Neuronal stem cell (in vitro differentiated cells): ENCODE measurements at regions not wholly inside any gene's neighbourhood (a gene's known extent, or its start where the extent isn't known, plus 50 kb on each side); places are given as distances from the start of the nearest gene placed in this dataset.

ENCODE experiments used
- DNase-seq: peaks from one replicate; pipeline ENCODE4 v3.0.0-alpha.2; 2013; ENCODE audit warnings: low spot score
- H2AFZ ChIP-seq: one replicate; pipeline ENCODE4 v1.6.1; 2013; ENCODE audit warnings: mild to moderate bottlenecking, low read length, inconsistent platforms
- H2AK5ac ChIP-seq: 2 replicates; pipeline ENCODE4 v1.6.1; 2013; ENCODE audit warnings: low read depth, mild to moderate bottlenecking, inconsistent platforms, low read length, moderate library complexity, mixed read lengths
- H2BK120ac ChIP-seq: 2 replicates; pipeline ENCODE4 v1.6.1; 2013; ENCODE audit warnings: low read depth, mild to moderate bottlenecking, inconsistent platforms, low read length, moderate library complexity, mixed read lengths
- H2BK12ac ChIP-seq: one replicate; pipeline ENCODE4 v1.6.1; 2013; ENCODE audit warnings: low read length, inconsistent platforms
- H2BK15ac ChIP-seq: 2 replicates; pipeline ENCODE4 v1.6.1; 2013; ENCODE audit warnings: mild to moderate bottlenecking, low read length, inconsistent platforms, mixed read lengths
- H2BK5ac ChIP-seq: one replicate; pipeline ENCODE4 v1.6.1; 2013; ENCODE audit warnings: inconsistent platforms, mild to moderate bottlenecking, low read length, moderate library complexity
- H3K14ac ChIP-seq: one replicate; pipeline ENCODE4 v1.6.1; 2013; ENCODE audit warnings: low read length, inconsistent platforms
- H3K18ac ChIP-seq: 2 replicates; pipeline ENCODE4 v1.6.1; 2013; ENCODE audit warnings: low read length, inconsistent platforms
- H3K23ac ChIP-seq: 2 replicates; pipeline ENCODE4 v1.6.1; 2013; ENCODE audit warnings: low read depth, mild to moderate bottlenecking, mixed read lengths, low read length, inconsistent platforms; ENCODE audit not compliant: poor library complexity
- H3K27ac ChIP-seq: replicated peaks from 3 replicates; pipeline ENCODE4 v1.5.1; 2013; ENCODE audit warnings: low read length, inconsistent platforms
- H3K27me3 ChIP-seq, 3 experiments: 2 replicates each; pipeline ENCODE4 v1.6.1; 2013; ENCODE audit warnings: low read length in 3 of 3, mild to moderate bottlenecking in 2 of 3, inconsistent platforms in 1 of 3, low read depth in 1 of 3, mixed read lengths in 1 of 3, moderate library complexity in 1 of 3; ENCODE audit not compliant: control insufficient read depth in 3 of 3, insufficient read depth in 3 of 3
- H3K36me3 ChIP-seq, 2 donors: replicated peaks in 1 of 2; 2 replicates each; pipeline ENCODE4 v1.6.1; 2013; ENCODE audit warnings: low read length in 2 of 2; ENCODE audit not compliant: control insufficient read depth in 2 of 2, insufficient read depth in 2 of 2
- H3K4ac ChIP-seq: 2 replicates; pipeline ENCODE4 v1.6.1; 2013; ENCODE audit warnings: inconsistent platforms, mild to moderate bottlenecking, low read length, moderate library complexity
- H3K4me1 ChIP-seq, 2 donors: 1 replicate in 1 of 2; 2 replicates in 1 of 2; pipeline ENCODE4 v1.6.1; 2013; ENCODE audit warnings: low read length in 2 of 2, low read depth in 1 of 2; ENCODE audit not compliant: control insufficient read depth in 2 of 2, insufficient read depth in 1 of 2
- H3K4me2 ChIP-seq: one replicate; pipeline ENCODE4 v1.6.1; 2013; ENCODE audit warnings: mild to moderate bottlenecking, low read length, inconsistent platforms; ENCODE audit not compliant: insufficient read depth, poor library complexity, severe bottlenecking
- H3K4me3 ChIP-seq, 2 donors: 2 replicates each; pipeline ENCODE4 v1.5.1; 2013; ENCODE audit warnings: low read length in 2 of 2, mild to moderate bottlenecking in 2 of 2, inconsistent platforms in 1 of 2, moderate library complexity in 1 of 2
- H3K79me1 ChIP-seq: one replicate; pipeline ENCODE4 v1.6.1; 2013; ENCODE audit warnings: low read depth, mild to moderate bottlenecking, inconsistent platforms, low read length, moderate library complexity
- H3K9ac ChIP-seq: one replicate; pipeline ENCODE4 v1.6.1; 2013; ENCODE audit warnings: mild to moderate bottlenecking, low read depth, low read length, inconsistent platforms; ENCODE audit not compliant: poor library complexity
- H3K9me3 ChIP-seq, 2 donors: replicated peaks in 1 of 2; 2 replicates each; pipeline versions ENCODE3 to v1.6.1; 2013; ENCODE audit warnings: low read length in 2 of 2, mild to moderate bottlenecking in 2 of 2, inconsistent platforms in 1 of 2, low read depth in 1 of 2, mixed read lengths in 1 of 2, moderate library complexity in 1 of 2; ENCODE audit not compliant: control insufficient read depth in 2 of 2, insufficient read depth in 1 of 2
- H4K8ac ChIP-seq: one replicate; pipeline ENCODE4 v1.6.1; 2013; ENCODE audit warnings: low read depth, mild to moderate bottlenecking, inconsistent platforms, low read length, moderate library complexity
- H4K91ac ChIP-seq: one replicate; pipeline ENCODE4 v1.6.1; 2013; ENCODE audit warnings: low read length, low read depth, mild to moderate bottlenecking, inconsistent platforms; ENCODE audit not compliant: poor library complexity
- WGBS, 2 donors: extraction: QIAGEN DNeasy Blood & Tissue Kit; methylation state at CpG; one replicate each; pipeline ENCODE4 v1.1.7; 2013; ENCODE audit warnings: missing lambda C conversion rate in 2 of 2, mixed read lengths in 1 of 2; ENCODE audit not compliant: insufficient read length in 2 of 2, insufficient replicate concordance in 1 of 2; ENCODE audit errors: extremely low coverage in 2 of 2; 5-methylcytosine and 5-hydroxymethylcytosine counted together

DNA sequence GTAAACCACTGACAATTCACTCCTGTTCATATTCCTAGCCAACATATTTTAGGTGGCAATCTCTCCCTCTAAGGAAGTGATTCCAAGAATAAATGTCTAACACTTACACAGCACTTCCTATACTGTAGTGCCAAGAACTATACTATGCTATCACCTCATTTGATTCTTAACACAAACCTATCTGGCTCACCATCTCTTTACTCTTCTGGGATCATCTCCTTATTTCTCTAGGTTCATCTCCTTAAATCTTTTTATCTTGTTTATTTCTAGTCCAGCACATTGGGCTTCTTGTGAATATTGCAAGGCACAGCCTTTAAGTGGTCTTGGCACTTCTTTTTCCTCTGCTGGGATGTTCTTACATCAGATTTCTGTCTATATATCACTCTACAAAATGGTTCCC is 366.3 kb downstream of the SLITRK6 start:
- H2AFZ ChIP-seq, result no peak overlapping the region
- H4K91ac ChIP-seq, result no peak overlapping the region
- H3K36me3 ChIP-seq, result no peaks in the 10 kb centered on the region
- no peak overlapping the region for H3K27ac ChIP-seq
- no peak overlapping the region for H3K18ac ChIP-seq
- no peak overlapping the region for H2BK12ac ChIP-seq
- DNase-seq, result no peak
- peaks cover 0 to 2% of the 10 kb centered on the region in 2 donors for H3K9me3 ChIP-seq
- no peak overlapping the region for H3K4ac ChIP-seq
- H2AK5ac ChIP-seq, result no peak overlapping the region
- no peak overlapping the region for H2BK15ac ChIP-seq
- H3K23ac ChIP-seq, result no peak overlapping the region
- no peak overlapping the region for H4K8ac ChIP-seq
- H3K14ac ChIP-seq, result no peak overlapping the region
- H3K4me3 ChIP-seq, result no peak overlapping the region
- no peak overlapping the region for H2BK5ac ChIP-seq
- H3K9ac ChIP-seq, result no peak overlapping the region
- no peaks in the 10 kb centered on the region for H3K79me1 ChIP-seq
- H3K4me1 ChIP-seq, result no peaks in the 10 kb centered on the region
- H3K4me2 ChIP-seq, result no peak overlapping the region
- H2BK120ac ChIP-seq, result no peak overlapping the region
- no peaks in the 10 kb centered on the region for H3K27me3 ChIP-seq

DNA sequence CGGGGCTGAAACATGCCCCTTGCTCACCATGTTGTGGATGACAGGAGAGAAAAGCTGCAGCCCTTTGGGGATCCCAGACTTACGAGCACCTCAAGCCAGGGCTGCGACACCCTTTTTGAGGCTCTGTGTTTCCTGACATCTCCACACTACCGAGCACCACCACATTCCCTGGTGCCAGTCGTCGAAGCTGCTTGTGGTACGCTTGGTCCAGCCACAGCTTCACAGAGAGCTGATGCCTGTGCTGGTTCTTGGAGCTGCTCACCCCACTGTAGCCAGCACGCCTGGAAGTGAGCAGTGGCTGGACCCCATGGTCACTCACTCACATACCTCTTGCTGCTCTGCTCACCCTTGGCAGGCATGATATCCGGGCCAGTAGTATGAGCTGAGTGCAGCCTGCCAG is 367.5 kb downstream of the SLITRK6 start:
- H3K18ac ChIP-seq, result no peak overlapping the region
- no peaks in the 10 kb centered on the region for H3K79me1 ChIP-seq
- no peak overlapping the region for H4K91ac ChIP-seq
- peak overlapping the region; percentile 53 for H2AFZ ChIP-seq
- H2BK15ac ChIP-seq, result no peak overlapping the region
- H3K4ac ChIP-seq, result no peak overlapping the region
- DNase-seq, result no peak
- H2AK5ac ChIP-seq, result no peak overlapping the region
- WGBS, 2 donors, result no CpG with 5 or more reads among the region's 9 CpGs
- H3K4me1 ChIP-seq, result no peaks in the 10 kb centered on the region
- no peaks in the 10 kb centered on the region for H3K27me3 ChIP-seq
- H3K36me3 ChIP-seq, result no peaks in the 10 kb centered on the region
- H3K9me3 ChIP-seq, result peaks cover 0 to 2% of the 10 kb centered on the region in 2 donors
- peak overlapping the region; percentile 31 for H3K14ac ChIP-seq
- H2BK12ac ChIP-seq, result no peak overlapping the region
- no peak overlapping the region for H3K9ac ChIP-seq
- H3K23ac ChIP-seq, result no peak overlapping the region
- no peak overlapping the region for H4K8ac ChIP-seq
- no peak overlapping the region for H3K4me2 ChIP-seq
- H2BK5ac ChIP-seq, result no peak overlapping the region
- H3K27ac ChIP-seq, result no peak overlapping the region
- H3K4me3 ChIP-seq, result no peak overlapping the region
- H2BK120ac ChIP-seq, result no peak overlapping the region

DNA sequence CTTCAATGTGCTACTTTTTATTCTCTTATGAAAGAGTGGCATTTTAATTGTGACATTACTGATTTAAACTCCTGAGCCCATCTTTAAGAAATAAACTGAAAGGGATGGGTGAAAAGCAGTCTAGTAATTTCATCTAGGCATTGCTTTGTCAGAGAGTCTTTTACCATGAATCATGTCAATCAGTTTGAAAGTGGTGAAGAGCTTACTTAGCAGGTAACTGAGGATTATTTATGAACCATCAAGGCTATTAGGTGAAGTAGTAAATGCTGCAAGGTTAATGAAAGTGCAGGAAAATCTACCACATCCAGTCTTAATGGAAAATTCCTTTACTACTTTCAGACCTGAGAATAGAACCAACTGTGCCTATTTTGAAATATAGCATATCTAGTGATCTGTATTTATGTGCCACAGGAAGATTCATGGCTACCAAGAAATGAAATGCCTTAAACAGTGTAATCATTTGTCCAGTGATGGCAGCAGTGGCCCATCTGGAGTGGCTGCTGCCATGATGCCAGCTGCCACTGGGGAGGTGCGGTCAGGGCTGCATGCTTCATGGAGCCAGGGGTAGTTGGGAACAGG is 368.9 kb downstream of the SLITRK6 start:
- no CpG with 5 or more reads among the region's 1 CpG for WGBS, 2 donors
- Histone ChIP-seq H2BK15ac (no peak overlapping the region), H3K4me1 (no peaks in the 10 kb centered on the region)

DNA sequence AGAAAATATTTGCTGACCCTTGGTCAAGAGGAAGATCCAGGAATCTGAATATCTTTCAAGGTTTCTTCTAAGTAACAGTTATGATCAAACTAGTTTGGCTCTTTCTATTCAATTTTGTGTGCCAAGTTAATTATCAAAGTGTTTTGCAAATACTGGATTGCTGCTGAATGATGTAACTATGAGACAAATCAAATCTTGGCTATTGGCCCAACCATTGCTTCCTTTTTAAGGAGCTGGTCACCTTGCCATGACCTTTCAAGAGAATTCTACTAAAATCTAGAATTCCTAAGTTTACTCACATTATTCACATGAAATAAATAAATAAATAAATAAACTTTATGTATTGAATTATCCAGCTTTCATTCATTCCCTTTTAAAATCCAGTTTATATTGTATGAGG is 371.8 kb downstream of the SLITRK6 start:
- no peak overlapping the region for H2AFZ ChIP-seq
- no peak overlapping the region for H2AK5ac ChIP-seq
- no peak overlapping the region for H3K9ac ChIP-seq
- peaks cover 0 to 2% of the 10 kb centered on the region in 2 donors for H3K9me3 ChIP-seq
- H3K36me3 ChIP-seq, result no peaks in the 10 kb centered on the region
- no peak overlapping the region for H2BK120ac ChIP-seq
- H3K27me3 ChIP-seq, result no peaks in the 10 kb centered on the region
- H2BK5ac ChIP-seq, result no peak overlapping the region
- H3K4me3 ChIP-seq, result no peak overlapping the region
- H3K18ac ChIP-seq, result no peak overlapping the region
- H3K4me2 ChIP-seq, result no peak overlapping the region
- no peak overlapping the region for H4K8ac ChIP-seq
- no peak overlapping the region for H2BK15ac ChIP-seq
- no peak overlapping the region for H2BK12ac ChIP-seq
- H3K14ac ChIP-seq, result no peak overlapping the region
- H3K4me1 ChIP-seq, result no peaks in the 10 kb centered on the region
- no peak for DNase-seq
- no peak overlapping the region for H3K27ac ChIP-seq
- H3K4ac ChIP-seq, result no peak overlapping the region
- H3K79me1 ChIP-seq, result no peaks in the 10 kb centered on the region
- no peak overlapping the region for H3K23ac ChIP-seq
- H4K91ac ChIP-seq, result no peak overlapping the region

More for the DNA sequence above, 368.9 kb downstream of the SLITRK6 start:
- Histone ChIP-seq H2BK12ac (no peak overlapping the region), H4K8ac (no peak overlapping the region), H4K91ac (no peak overlapping the region), H3K18ac (peak overlapping the region; percentile 77), H3K9me3 (peaks cover 0 to 2% of the 10 kb centered on the region in 2 donors), H3K4ac (no peak overlapping the region), H3K23ac (no peak overlapping the region), H2BK120ac (no peak overlapping the region), H3K4me3 (peak overlapping the region in 1 of 2 donors; percentile 28), H2BK5ac (no peak overlapping the region), H3K79me1 (no peaks in the 10 kb centered on the region), H3K9ac (no peak overlapping the region), H3K14ac (no peak overlapping the region), H3K36me3 (no peaks in the 10 kb centered on the region), H3K27ac (no peak overlapping the region), H2AK5ac (no peak overlapping the region), H2AFZ (no peak overlapping the region), H3K27me3 (no peaks in the 10 kb centered on the region), H3K4me2 (no peak overlapping the region)
- no peak for DNase-seq
